Adrenal gland (tissue), 9 donors: ENCODE measurements at regions not wholly inside any gene's neighbourhood (a gene's known extent, or its start where the extent isn't known, plus 50 kb on each side); places are given as distances from the start of the nearest gene placed in this dataset.

Source experiments
- DNase-seq, 7 donors: peaks; one replicate each; pipeline ENCODE4 v3.0.0-alpha.2; 2019 to 2020
- H3K27ac ChIP-seq, 5 donors: fragments of 200-600 bp; sonication (generic) in 4 of 5; 1 replicate in 3 of 5; 2 replicates in 2 of 5; pipeline versions ENCODE4 v1.5.1 to v1.8.0; 2016 to 2020; ENCODE audit warnings: mild to moderate bottlenecking in 1 of 5
- H3K27me3 ChIP-seq: fragments of 200-600 bp; 2 replicates; pipeline ENCODE4 v1.8.0; 2021
- H3K36me3 ChIP-seq, 2 donors: fragments of 200-600 bp; replicated peaks in 1 of 2; 1 replicate in 1 of 2; 2 replicates in 1 of 2; pipeline versions ENCODE4 v1.5.1 to v1.8.0; 2018 to 2022
- H3K4me1 ChIP-seq, 2 donors: fragments of 200-600 bp; replicated peaks in 1 of 2; 1 replicate in 1 of 2; 2 replicates in 1 of 2; pipeline versions ENCODE4 v1.5.1 to v1.8.0; 2018 to 2021
- H3K4me3 ChIP-seq, 4 donors: fragments of 200-600 bp; sonication (generic) in 3 of 4; one replicate each; pipeline ENCODE4 v1.5.1; 2016 to 2018
- H3K9me3 ChIP-seq, 3 donors: fragments of 200-600 bp; sonication (generic) in 1 of 3; replicated peaks in 1 of 3; 1 replicate in 2 of 3; 2 replicates in 1 of 3; pipeline versions ENCODE4 v1.5.1 to v1.8.0; 2016 to 2021
- CTCF ChIP-seq, 6 experiments: fragments of 450-650 bp in 4 of 6; fragments of 200-600 bp in 2 of 6; sonication (generic) in 1 of 6; IDR thresholded peaks; 1 replicate in 5 of 6; 2 replicates in 1 of 6; pipeline versions ENCODE4 v1.5.1 to v1.8.0; 2016 to 2021; ENCODE audit warnings: antibody characterized with exemption in 6 of 6, mild to moderate bottlenecking in 2 of 6, moderate library complexity in 1 of 6
- POLR2A ChIP-seq, 2 donors: fragments of 450-650 bp; IDR thresholded peaks; one replicate each; pipeline ENCODE4 v1.6.1; 2017; ENCODE audit warnings: antibody characterized with exemption in 2 of 2, mild to moderate bottlenecking in 2 of 2, moderate library complexity in 1 of 2
- WGBS, 4 donors: extraction: QIAGEN DNeasy Blood & Tissue Kit in 2 of 4; methylation state at CpG; one replicate each; pipeline versions ENCODE4 v1.1.5 to v1.1.7; 2013 to 2017; 5-methylcytosine and 5-hydroxymethylcytosine counted together
- intact Hi-C, 2 donors: fragments of 100-400 bp; cut with DNase I; formaldehyde crosslinking; loops; one replicate each; pipeline versions ENCODE4 v1.14.1 to v1.15.0; 2022 to 2023
- donor health status: healthy with polysubstance abuse.
- donor health status: Bipolar disorder and iron deficiency.
- donor health status: DM: yes; HTN: yes; CAD: no.
- donor health status: DM: no; HTN: no; CAD: no.
- donor health status: DM: no; HTN: no; CAD: no.

- DNase-seq: no peak
- no peak overlapping the region for H3K27ac ChIP-seq
- intact Hi-C loops: no loop called here
- no peak for TF ChIP-seq CTCF (IDR thresholded peaks at IDR 0.05)
- no peak for TF ChIP-seq POLR2A (IDR thresholded peaks at IDR 0.05)
- WGBS, 4 donors: 63 to 79% (median 69%) methylated on average over 5 of the region's 5 CpGs
- no peaks in the 10 kb centered on the region for H3K27me3 ChIP-seq
- no peaks in the 10 kb centered on the region for H3K9me3 ChIP-seq
- H3K36me3 ChIP-seq: no peaks in the 10 kb centered on the region
- H3K4me1 ChIP-seq: no peaks in the 10 kb centered on the region
- no peak overlapping the region for H3K4me3 ChIP-seq
Observed at GRCh38 chr11:92888696-92889095, 80.8 kb upstream of the MTNR1B start.

- DNase-seq: no peak
- TF ChIP-seq CTCF (IDR thresholded peaks at IDR 0.05): no peak
- no peak for TF ChIP-seq POLR2A (IDR thresholded peaks at IDR 0.05)
- Histone ChIP-seq H3K4me1 (no peaks in the 10 kb centered on the region), H3K4me3 (no peak overlapping the region), H3K27ac (no peak overlapping the region), H3K27me3 (no peaks in the 10 kb centered on the region), H3K9me3 (no peaks in the 10 kb centered on the region), H3K36me3 (no peaks in the 10 kb centered on the region)
- intact Hi-C loops: no loop called here
- 85 to 92% (median 90%) methylated on average over 11 of the region's 11 CpGs for WGBS, 4 donors
Observed at GRCh38 chr11:92890846-92891245, 78.6 kb upstream of the MTNR1B start.

GRCh38 chr11:92892802-92893684 is 76.4 kb upstream of the MTNR1B start:
- no peak for DNase-seq
- no peaks in the 10 kb centered on the region for H3K27me3 ChIP-seq
- WGBS, 4 donors: 68 to 83% (median 81%) methylated on average over 4 of the region's 4 CpGs
- TF ChIP-seq POLR2A (IDR thresholded peaks at IDR 0.05): no peak
- no peak for TF ChIP-seq CTCF (IDR thresholded peaks at IDR 0.05)
- no peaks in the 10 kb centered on the region for H3K9me3 ChIP-seq
- H3K4me3 ChIP-seq: no peak overlapping the region
- H3K4me1 ChIP-seq: no peaks in the 10 kb centered on the region
- no peak overlapping the region for H3K27ac ChIP-seq
- intact Hi-C loops: no loop called here
- no peaks in the 10 kb centered on the region for H3K36me3 ChIP-seq

GRCh38 chr11:92894197-92894596 is 75.3 kb upstream of the MTNR1B start:
- Histone ChIP-seq H3K9me3 (no peaks in the 10 kb centered on the region), H3K27me3 (no peaks in the 10 kb centered on the region), H3K4me1 (no peaks in the 10 kb centered on the region), H3K27ac (no peak overlapping the region), H3K36me3 (no peaks in the 10 kb centered on the region), H3K4me3 (no peak overlapping the region)
- WGBS, 4 donors: 77 to 85% (median 84%) methylated on average over 3 of the region's 3 CpGs
- TF ChIP-seq CTCF (IDR thresholded peaks at IDR 0.05): no peak
- no peak for TF ChIP-seq POLR2A (IDR thresholded peaks at IDR 0.05)
- intact Hi-C loops: no loop called here
- no peak for DNase-seq
